AG10803 (cell line): ENCODE measurements at regions not wholly inside any gene's neighbourhood (a gene's known extent, or its start where the extent isn't known, plus 50 kb on each side); places are given as distances from the start of the nearest gene placed in this dataset.
"Not testable (repeated sequence)": the region's sequence is repeated elsewhere in the genome, so short reads cannot be mapped to it uniquely, and the experiment has no call there.

Experiments used
- DNase-seq: peaks from one replicate; pipeline ENCODE4 v3.0.0; 2010; ENCODE audit warnings: low read depth
- H3K4me3 ChIP-seq: 2 replicates; pipeline ENCODE4 v1.5.1; 2011; ENCODE audit warnings: mild to moderate bottlenecking, low read length, control low read depth
- CTCF ChIP-seq: conservative IDR thresholded peaks from 2 replicates; pipeline ENCODE4 v1.5.1; 2011; ENCODE audit warnings: mild to moderate bottlenecking, low read length, control low read depth, inconsistent platforms

- no peak for DNase-seq
- no peak overlapping the region for H3K4me3 ChIP-seq
- no peak for TF ChIP-seq CTCF
These were observed 713.7 kb upstream of the PKDCC start for GRCh38 chr2:41334159-41334558.

- DNase-seq, H3K4me3 ChIP-seq: not testable (repeated sequence)
These were observed 712.2 kb upstream of the PKDCC start for GRCh38 chr2:41335573-41335972.

- TF ChIP-seq CTCF, result no peak
- DNase-seq, result no peak
- H3K4me3 ChIP-seq, result no peak overlapping the region
These were observed 709.9 kb upstream of the PKDCC start for GRCh38 chr2:41337956-41338355.

GRCh38 chr2:41344529-41344928 is 703.3 kb upstream of the PKDCC start:
- H3K4me3 ChIP-seq, result no peak overlapping the region
- DNase-seq, result no peak
- no peak for TF ChIP-seq CTCF

- no peak for DNase-seq
- H3K4me3 ChIP-seq, result no peak overlapping the region
- no peak for TF ChIP-seq CTCF
These were observed 694.8 kb upstream of the PKDCC start for GRCh38 chr2:41353060-41353459.

GRCh38 chr2:41355794-41356193 is 692.0 kb upstream of the PKDCC start:
- no peak for DNase-seq
- no peak for TF ChIP-seq CTCF
- no peak overlapping the region for H3K4me3 ChIP-seq

- no peak for DNase-seq
- TF ChIP-seq CTCF, result no peak
- H3K4me3 ChIP-seq, result no peak overlapping the region
These were observed 683.0 kb upstream of the PKDCC start for GRCh38 chr2:41364842-41365241.

GRCh38 chr2:41375901-41376300 is 671.9 kb upstream of the PKDCC start:
- DNase-seq, result no peak
- no peak for TF ChIP-seq CTCF
- no peak overlapping the region for H3K4me3 ChIP-seq
